ENCODE measurements at regions not wholly inside any gene's neighbourhood (a gene's known extent, or its start where the extent isn't known, plus 50 kb on each side); places are given as distances from the start of the nearest gene placed in this dataset.

DNA sequence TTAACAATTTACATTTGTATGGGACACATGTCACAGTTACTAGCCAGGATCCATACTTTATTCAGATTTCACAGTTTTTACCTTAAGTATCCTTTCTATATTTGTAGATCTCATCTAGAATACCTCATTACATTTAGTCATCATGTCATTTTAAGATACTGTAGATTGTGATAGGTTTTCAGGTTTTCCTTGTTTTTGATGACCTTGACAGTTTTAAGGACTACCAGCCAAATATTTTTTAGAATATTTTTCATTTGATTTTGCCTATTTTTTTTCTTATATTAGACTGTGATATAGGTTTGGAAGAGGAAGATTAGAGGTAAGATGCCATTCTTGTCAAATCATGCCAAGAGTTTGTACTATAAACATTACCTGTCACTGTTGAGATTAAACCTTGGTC lies 460.3 kb downstream of the ANKRD7 start:
- TF ChIP-seq, protein P1, sequence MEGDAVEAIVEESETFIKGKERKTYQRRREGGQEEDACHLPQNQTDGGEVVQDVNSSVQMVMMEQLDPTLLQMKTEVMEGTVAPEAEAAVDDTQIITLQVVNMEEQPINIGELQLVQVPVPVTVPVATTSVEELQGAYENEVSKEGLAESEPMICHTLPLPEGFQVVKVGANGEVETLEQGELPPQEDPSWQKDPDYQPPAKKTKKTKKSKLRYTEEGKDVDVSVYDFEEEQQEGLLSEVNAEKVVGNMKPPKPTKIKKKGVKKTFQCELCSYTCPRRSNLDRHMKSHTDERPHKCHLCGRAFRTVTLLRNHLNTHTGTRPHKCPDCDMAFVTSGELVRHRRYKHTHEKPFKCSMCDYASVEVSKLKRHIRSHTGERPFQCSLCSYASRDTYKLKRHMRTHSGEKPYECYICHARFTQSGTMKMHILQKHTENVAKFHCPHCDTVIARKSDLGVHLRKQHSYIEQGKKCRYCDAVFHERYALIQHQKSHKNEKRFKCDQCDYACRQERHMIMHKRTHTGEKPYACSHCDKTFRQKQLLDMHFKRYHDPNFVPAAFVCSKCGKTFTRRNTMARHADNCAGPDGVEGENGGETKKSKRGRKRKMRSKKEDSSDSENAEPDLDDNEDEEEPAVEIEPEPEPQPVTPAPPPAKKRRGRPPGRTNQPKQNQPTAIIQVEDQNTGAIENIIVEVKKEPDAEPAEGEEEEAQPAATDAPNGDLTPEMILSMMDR (IDR thresholded peaks at IDR 0.05; ENCODE audit: low read depth, low read length, missing input control) = no peak
- TF ChIP-seq, protein P2, sequence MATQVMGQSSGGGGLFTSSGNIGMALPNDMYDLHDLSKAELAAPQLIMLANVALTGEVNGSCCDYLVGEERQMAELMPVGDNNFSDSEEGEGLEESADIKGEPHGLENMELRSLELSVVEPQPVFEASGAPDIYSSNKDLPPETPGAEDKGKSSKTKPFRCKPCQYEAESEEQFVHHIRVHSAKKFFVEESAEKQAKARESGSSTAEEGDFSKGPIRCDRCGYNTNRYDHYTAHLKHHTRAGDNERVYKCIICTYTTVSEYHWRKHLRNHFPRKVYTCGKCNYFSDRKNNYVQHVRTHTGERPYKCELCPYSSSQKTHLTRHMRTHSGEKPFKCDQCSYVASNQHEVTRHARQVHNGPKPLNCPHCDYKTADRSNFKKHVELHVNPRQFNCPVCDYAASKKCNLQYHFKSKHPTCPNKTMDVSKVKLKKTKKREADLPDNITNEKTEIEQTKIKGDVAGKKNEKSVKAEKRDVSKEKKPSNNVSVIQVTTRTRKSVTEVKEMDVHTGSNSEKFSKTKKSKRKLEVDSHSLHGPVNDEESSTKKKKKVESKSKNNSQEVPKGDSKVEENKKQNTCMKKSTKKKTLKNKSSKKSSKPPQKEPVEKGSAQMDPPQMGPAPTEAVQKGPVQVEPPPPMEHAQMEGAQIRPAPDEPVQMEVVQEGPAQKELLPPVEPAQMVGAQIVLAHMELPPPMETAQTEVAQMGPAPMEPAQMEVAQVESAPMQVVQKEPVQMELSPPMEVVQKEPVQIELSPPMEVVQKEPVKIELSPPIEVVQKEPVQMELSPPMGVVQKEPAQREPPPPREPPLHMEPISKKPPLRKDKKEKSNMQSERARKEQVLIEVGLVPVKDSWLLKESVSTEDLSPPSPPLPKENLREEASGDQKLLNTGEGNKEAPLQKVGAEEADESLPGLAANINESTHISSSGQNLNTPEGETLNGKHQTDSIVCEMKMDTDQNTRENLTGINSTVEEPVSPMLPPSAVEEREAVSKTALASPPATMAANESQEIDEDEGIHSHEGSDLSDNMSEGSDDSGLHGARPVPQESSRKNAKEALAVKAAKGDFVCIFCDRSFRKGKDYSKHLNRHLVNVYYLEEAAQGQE (IDR thresholded peaks at IDR 0.05) = no peak
- TF ChIP-seq FOXA1 (IDR thresholded peaks at IDR 0.05) (no peak), RAD21 (IDR thresholded peaks at IDR 0.05) (no peak), YY1 (IDR thresholded peaks at IDR 0.05) (no peak)

Measured in liver (tissue), 3 donors.